Neural crest cell (in vitro differentiated cells): ENCODE measurements at regions not wholly inside any gene's neighbourhood (a gene's known extent, or its start where the extent isn't known, plus 50 kb on each side); places are given as distances from the start of the nearest gene placed in this dataset.
A peak's percentile ranks its signal among the peaks of the same experiment; 100 is the strongest.

Experiments used
- DNase-seq: peaks from one replicate; pipeline ENCODE4 v3.0.0; 2021; ENCODE audit warnings: low read depth, mixed read lengths, low spot score
- H3K27ac Mint-ChIP-seq: one replicate; pipeline ENCODE4 v1.8.0; 2021; ENCODE audit warnings: mild to moderate bottlenecking, mixed read lengths; ENCODE audit not compliant: unreplicated experiment
- H3K27me3 Mint-ChIP-seq: 2 replicates; pipeline ENCODE4 v1.8.0; 2021; ENCODE audit warnings: low read depth, mild to moderate bottlenecking, mixed read lengths
- H3K36me3 Mint-ChIP-seq: 2 replicates; pipeline ENCODE4 v1.8.0; 2021; ENCODE audit warnings: low read depth, mild to moderate bottlenecking, mixed read lengths
- H3K4me1 Mint-ChIP-seq: 2 replicates; pipeline ENCODE4 v1.8.0; 2021; ENCODE audit warnings: mixed read lengths
- H3K4me3 Mint-ChIP-seq: one replicate; pipeline ENCODE4 v1.8.0; 2021; ENCODE audit warnings: mild to moderate bottlenecking, mixed read lengths
- H3K9me3 Mint-ChIP-seq: 2 replicates; pipeline ENCODE4 v1.8.0; 2021; ENCODE audit warnings: mixed read lengths
- CTCF ChIP-seq: fragments of 200-600 bp; sonication (generic); conservative IDR thresholded peaks from 2 replicates; pipeline ENCODE4 v1.5.0; 2021; ENCODE audit warnings: antibody characterized with exemption, mild to moderate bottlenecking

- Mint-ChIP-seq H3K27me3 (peaks cover 7% of the 10 kb centered on the region), H3K4me1 (peaks cover 16% of the 10 kb centered on the region), H3K27ac (no peak overlapping the region), H3K36me3 (no peaks in the 10 kb centered on the region), H3K9me3 (no peaks in the 10 kb centered on the region), H3K4me3 (no peak overlapping the region)
- DNase-seq = no peak
- no peak for TF ChIP-seq CTCF
Measured at GRCh38 chr3:72666447-72666755, 181.8 kb downstream of the SHQ1 start.

- H3K27me3 Mint-ChIP-seq = peaks cover 4% of the 10 kb centered on the region
- H3K4me3 Mint-ChIP-seq = no peak overlapping the region
- DNase-seq = peak; percentile 43
- H3K36me3 Mint-ChIP-seq = no peaks in the 10 kb centered on the region
- no peaks in the 10 kb centered on the region for H3K9me3 Mint-ChIP-seq
- peak; percentile 63 for TF ChIP-seq CTCF
- H3K4me1 Mint-ChIP-seq = peaks cover 16% of the 10 kb centered on the region
- H3K27ac Mint-ChIP-seq = no peak overlapping the region
Measured at GRCh38 chr3:72665701-72666446, 182.4 kb downstream of the SHQ1 start.

GRCh38 chr3:72665103-72665502 is 183.1 kb downstream of the SHQ1 start:
- no peaks in the 10 kb centered on the region for H3K36me3 Mint-ChIP-seq
- TF ChIP-seq CTCF = no peak

GRCh38 chr3:72664184-72664975 is 183.9 kb downstream of the SHQ1 start:
- no peak for DNase-seq
- no peaks in the 10 kb centered on the region for H3K27me3 Mint-ChIP-seq
- no peaks in the 10 kb centered on the region for H3K36me3 Mint-ChIP-seq
- peak overlapping the region; percentile 28 for H3K27ac Mint-ChIP-seq
- peaks cover 16% of the 10 kb centered on the region for H3K4me1 Mint-ChIP-seq
- no peak overlapping the region for H3K4me3 Mint-ChIP-seq
- no peak for TF ChIP-seq CTCF
- no peaks in the 10 kb centered on the region for H3K9me3 Mint-ChIP-seq

More at GRCh38 chr3:72665103-72665502, 183.1 kb downstream of the SHQ1 start:
- Mint-ChIP-seq H3K27ac (no peak overlapping the region), H3K4me3 (no peak overlapping the region), H3K27me3 (no peaks in the 10 kb centered on the region), H3K4me1 (peaks cover 16% of the 10 kb centered on the region), H3K9me3 (no peaks in the 10 kb centered on the region)
- no peak for DNase-seq

GRCh38 chr3:72663429-72663828 is 184.8 kb downstream of the SHQ1 start:
- no peak overlapping the region for H3K27ac Mint-ChIP-seq
- H3K36me3 Mint-ChIP-seq = no peaks in the 10 kb centered on the region
- no peaks in the 10 kb centered on the region for H3K27me3 Mint-ChIP-seq
- no peak for DNase-seq
- TF ChIP-seq CTCF = no peak
- no peaks in the 10 kb centered on the region for H3K9me3 Mint-ChIP-seq
- no peak overlapping the region for H3K4me3 Mint-ChIP-seq
- peaks cover 12% of the 10 kb centered on the region for H3K4me1 Mint-ChIP-seq
